Neural cell (in vitro differentiated cells): ENCODE measurements at regions not wholly inside any gene's neighbourhood (a gene's known extent, or its start where the extent isn't known, plus 50 kb on each side); places are given as distances from the start of the nearest gene placed in this dataset.

Experiments used
- RAD21 ChIP-seq: fragments of 450-650 bp; conservative IDR thresholded peaks from 2 replicates; pipeline ENCODE4 v1.6.1; 2014; ENCODE audit warnings: antibody characterized with exemption, mild to moderate bottlenecking, moderate library complexity
- TF ChIP-seq, protein P1 (sequence below): fragments of 450-650 bp; IDR thresholded peaks from 2 replicates; pipeline ENCODE4 v1.5.1; 2014; ENCODE audit warnings: antibody characterized with exemption, mild to moderate bottlenecking, moderate library complexity; ENCODE audit not compliant: poor library complexity, severe bottlenecking
- TF ChIP-seq, protein P2 (sequence below): IDR thresholded peaks from 2 replicates; pipeline ENCODE4 v1.6.1; 2012; ENCODE audit warnings: borderline replicate concordance

DNA sequence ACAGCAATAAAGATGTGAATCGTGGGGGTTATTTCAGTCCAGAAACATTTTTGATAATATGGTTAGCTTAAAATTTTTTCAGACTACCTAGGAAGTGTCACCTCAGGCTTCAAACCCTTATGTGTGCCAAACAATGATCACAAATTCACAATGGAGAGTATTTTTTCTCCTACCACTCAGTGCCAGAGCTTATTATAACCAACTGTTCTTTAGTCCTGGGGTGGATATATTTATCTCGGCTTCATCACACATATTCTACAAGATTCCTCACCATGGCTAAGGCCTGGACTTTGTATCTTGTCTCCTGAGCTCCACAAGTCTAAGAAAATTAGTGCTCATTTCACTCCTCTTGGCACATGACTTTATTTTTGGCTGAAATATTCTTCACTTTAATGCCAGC, 629.1 kb downstream of the RWDD3 start:
- TF ChIP-seq, protein P1, sequence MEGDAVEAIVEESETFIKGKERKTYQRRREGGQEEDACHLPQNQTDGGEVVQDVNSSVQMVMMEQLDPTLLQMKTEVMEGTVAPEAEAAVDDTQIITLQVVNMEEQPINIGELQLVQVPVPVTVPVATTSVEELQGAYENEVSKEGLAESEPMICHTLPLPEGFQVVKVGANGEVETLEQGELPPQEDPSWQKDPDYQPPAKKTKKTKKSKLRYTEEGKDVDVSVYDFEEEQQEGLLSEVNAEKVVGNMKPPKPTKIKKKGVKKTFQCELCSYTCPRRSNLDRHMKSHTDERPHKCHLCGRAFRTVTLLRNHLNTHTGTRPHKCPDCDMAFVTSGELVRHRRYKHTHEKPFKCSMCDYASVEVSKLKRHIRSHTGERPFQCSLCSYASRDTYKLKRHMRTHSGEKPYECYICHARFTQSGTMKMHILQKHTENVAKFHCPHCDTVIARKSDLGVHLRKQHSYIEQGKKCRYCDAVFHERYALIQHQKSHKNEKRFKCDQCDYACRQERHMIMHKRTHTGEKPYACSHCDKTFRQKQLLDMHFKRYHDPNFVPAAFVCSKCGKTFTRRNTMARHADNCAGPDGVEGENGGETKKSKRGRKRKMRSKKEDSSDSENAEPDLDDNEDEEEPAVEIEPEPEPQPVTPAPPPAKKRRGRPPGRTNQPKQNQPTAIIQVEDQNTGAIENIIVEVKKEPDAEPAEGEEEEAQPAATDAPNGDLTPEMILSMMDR: no peak
- TF ChIP-seq, protein P2, sequence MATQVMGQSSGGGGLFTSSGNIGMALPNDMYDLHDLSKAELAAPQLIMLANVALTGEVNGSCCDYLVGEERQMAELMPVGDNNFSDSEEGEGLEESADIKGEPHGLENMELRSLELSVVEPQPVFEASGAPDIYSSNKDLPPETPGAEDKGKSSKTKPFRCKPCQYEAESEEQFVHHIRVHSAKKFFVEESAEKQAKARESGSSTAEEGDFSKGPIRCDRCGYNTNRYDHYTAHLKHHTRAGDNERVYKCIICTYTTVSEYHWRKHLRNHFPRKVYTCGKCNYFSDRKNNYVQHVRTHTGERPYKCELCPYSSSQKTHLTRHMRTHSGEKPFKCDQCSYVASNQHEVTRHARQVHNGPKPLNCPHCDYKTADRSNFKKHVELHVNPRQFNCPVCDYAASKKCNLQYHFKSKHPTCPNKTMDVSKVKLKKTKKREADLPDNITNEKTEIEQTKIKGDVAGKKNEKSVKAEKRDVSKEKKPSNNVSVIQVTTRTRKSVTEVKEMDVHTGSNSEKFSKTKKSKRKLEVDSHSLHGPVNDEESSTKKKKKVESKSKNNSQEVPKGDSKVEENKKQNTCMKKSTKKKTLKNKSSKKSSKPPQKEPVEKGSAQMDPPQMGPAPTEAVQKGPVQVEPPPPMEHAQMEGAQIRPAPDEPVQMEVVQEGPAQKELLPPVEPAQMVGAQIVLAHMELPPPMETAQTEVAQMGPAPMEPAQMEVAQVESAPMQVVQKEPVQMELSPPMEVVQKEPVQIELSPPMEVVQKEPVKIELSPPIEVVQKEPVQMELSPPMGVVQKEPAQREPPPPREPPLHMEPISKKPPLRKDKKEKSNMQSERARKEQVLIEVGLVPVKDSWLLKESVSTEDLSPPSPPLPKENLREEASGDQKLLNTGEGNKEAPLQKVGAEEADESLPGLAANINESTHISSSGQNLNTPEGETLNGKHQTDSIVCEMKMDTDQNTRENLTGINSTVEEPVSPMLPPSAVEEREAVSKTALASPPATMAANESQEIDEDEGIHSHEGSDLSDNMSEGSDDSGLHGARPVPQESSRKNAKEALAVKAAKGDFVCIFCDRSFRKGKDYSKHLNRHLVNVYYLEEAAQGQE: no peak
- TF ChIP-seq RAD21: no peak
